GM18868 (cell line): ENCODE measurements at regions not wholly inside any gene's neighbourhood (a gene's known extent, or its start where the extent isn't known, plus 50 kb on each side); places are given as distances from the start of the nearest gene placed in this dataset.
"Not testable (repeated sequence)": the region's sequence is repeated elsewhere in the genome, so short reads cannot be mapped to it uniquely, and the experiment has no call there.

Experiments
- ATAC-seq: cut with Tn5 transposase; IDR thresholded peaks from one replicate; pipeline ENCODE4 v1.9.1; 2021; ENCODE audit warnings: mild to moderate bottlenecking, moderate library complexity; ENCODE audit not compliant: unreplicated experiment

DNA sequence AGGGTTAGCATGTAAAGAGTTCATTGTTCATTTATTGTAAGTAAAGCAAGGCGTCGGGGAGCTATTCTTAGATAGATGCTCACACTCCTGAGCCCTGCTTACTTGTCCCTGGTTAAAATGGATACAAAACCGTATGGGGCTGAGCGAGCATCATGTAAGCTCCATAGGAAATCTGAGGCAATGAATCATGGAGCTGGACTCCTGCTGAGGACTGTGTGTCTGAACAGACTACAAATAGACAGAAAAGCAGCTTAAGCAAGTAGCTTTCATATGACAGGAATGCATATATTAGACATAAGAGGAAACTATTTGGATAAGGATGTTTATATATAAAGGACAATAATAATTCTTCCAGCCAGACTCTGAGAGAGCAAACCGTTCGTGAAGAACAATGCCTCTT, 604.9 kb upstream of the PTBP2 start:
- no peak for ATAC-seq

DNA sequence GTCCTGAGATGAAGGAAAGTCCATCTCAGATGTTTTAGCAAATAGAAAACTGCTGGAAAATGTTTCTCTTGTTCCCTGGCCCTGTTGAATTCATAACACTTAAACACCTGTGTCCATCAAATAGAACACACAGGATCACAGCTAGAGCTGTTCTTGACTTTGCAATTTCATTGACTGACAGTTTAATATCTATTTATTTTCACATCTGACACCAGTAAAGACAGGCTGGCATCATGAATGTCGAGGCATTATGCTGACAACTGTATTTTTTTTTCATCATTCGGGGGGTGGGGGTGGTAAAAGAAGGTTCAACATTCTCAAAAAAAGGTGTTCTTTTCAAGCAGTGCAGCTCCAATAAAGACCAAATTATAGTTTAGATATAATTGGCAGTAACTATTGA, 591.2 kb upstream of the PTBP2 start:
- ATAC-seq, result no peak

GRCh38 chr1:96144636-96145035, 576.9 kb upstream of the PTBP2 start:
- no peak for ATAC-seq

- ATAC-seq, result no peak
Observed at GRCh38 chr1:96145492-96145891, 576.1 kb upstream of the PTBP2 start.

GRCh38 chr1:96152957-96153356, 568.6 kb upstream of the PTBP2 start:
- not testable (repeated sequence) for ATAC-seq

DNA sequence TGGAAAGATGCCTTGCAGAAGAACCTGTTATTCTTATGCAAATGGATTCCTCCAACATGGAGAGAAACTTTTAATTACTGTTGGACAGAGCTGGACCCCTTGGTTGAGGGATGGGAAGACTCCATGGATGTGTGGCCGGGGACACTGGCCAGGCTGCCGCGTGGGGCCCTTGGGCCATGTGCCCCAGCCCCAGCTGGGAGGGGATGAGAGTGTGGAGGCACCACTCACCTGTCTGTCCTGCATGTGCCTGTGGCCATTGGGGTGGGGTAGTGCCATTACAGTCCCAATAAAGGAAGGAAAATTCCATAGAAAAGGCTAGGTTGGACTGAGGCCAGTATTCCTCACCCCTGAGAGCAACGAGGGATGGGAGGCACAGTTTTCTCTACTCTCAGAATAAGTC, 564.5 kb upstream of the PTBP2 start:
- no peak for ATAC-seq

- ATAC-seq, result no peak
Observed at GRCh38 chr1:96159379-96159778, 562.2 kb upstream of the PTBP2 start.

- ATAC-seq, result no peak
Observed at GRCh38 chr1:96164053-96164452, 557.5 kb upstream of the PTBP2 start.

DNA sequence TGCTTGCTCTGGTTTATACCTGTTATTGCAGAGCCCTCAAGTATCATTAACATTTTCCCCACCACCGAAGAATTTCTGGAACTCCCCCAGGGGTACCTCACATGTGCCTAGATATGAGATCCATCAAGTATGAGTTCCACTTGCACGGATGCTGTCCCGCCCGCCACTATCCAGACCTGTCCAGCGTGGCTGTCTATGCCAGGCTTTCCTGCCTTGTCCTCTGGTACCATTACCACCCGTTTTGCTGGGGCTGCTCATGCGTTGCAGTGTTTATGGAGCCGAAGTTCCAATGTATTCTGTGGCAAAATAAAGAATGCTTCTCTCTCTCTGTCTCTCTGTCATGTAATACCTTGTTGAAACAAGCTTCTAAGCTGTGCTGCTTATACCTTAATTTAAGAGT, 543.5 kb upstream of the PTBP2 start:
- no peak for ATAC-seq

DNA sequence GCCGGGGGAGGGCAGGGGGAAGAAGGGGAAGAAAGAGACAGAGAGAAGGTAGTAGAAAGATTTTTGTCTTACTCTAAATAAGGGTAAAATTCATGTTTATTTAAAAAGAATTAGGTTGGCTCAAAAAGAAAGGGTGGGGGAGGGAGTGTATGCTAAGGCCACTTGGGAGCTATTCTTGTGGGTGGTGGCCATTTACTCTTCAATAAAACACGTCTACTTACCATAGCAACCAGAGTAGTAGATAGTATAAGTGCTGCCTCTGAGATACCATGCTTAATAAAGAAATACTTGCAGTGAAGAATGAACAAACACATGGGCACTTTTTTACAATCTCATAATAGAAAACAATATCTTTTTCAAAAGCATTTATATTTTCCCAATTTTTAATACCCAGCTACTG, 538.1 kb upstream of the PTBP2 start:
- no peak for ATAC-seq

DNA sequence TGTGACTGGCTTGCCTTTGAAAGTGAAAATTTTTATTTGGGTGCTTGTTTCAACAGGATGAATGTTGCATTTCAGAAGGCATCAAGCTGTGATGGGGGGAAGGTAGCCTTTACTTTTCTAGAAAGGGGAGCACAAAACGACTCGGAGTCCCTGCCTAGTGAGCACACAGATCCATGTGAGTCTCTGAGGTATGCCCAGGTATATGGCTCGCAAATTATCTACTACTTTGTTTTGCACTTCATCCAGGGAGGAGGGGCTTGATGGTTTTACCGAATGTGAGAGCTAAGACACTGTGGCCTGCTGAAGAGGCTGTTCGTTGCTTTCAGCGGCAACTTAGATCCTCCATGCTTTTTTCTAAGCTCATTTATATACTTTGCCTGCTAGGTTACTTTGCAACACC, 537.7 kb upstream of the PTBP2 start:
- ATAC-seq, result no peak

- ATAC-seq, result no peak
Observed at GRCh38 chr1:96185181-96185580, 536.4 kb upstream of the PTBP2 start.

DNA sequence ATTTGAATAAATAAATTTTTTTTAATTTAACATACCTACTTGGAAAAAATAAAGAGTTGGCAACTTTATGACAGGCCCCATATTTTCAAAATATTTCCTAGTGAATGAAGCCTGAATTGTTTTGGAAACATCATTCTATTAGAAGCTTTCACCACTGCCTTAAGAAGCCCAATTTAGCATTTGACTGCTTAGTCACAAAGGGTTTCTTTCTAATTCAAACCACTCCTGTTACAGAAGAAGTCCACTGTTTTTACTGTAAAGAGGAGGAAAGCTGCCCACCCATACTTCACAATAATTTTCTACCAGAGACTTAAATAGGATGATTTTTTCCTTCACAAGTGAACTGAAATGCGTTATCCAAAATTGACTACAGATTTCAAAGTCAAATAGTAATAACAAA, 534.6 kb upstream of the PTBP2 start:
- ATAC-seq, result no peak

- no peak for ATAC-seq
Observed at GRCh38 chr1:96191165-96191564, 530.4 kb upstream of the PTBP2 start.

GRCh38 chr1:96206451-96206850, 515.1 kb upstream of the PTBP2 start:
- no peak for ATAC-seq

- ATAC-seq, result no peak
Observed at GRCh38 chr1:96207936-96208335, 513.6 kb upstream of the PTBP2 start.

GRCh38 chr1:96208428-96208827, 513.2 kb upstream of the PTBP2 start:
- no peak for ATAC-seq

DNA sequence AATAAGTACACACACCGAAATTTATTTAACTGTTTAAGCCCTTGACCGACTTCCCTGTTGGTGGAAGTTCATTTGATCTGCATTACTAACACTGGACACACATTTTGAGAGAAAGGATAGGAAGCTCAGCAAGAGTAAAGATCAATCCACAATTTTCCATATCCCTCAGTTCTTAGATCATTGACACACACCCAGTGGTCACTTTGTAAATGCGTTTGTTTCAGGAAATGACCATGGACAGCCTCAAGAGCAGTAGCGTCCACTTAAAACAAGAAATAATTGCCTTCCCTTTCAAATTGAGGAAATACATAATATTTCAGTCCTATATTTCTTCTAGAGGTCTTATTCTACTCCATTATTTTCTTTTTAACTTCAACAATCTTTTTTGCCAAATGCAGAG, 511.5 kb upstream of the PTBP2 start:
- ATAC-seq, result no peak

GRCh38 chr1:96211202-96211601, 510.4 kb upstream of the PTBP2 start:
- ATAC-seq, result no peak

DNA sequence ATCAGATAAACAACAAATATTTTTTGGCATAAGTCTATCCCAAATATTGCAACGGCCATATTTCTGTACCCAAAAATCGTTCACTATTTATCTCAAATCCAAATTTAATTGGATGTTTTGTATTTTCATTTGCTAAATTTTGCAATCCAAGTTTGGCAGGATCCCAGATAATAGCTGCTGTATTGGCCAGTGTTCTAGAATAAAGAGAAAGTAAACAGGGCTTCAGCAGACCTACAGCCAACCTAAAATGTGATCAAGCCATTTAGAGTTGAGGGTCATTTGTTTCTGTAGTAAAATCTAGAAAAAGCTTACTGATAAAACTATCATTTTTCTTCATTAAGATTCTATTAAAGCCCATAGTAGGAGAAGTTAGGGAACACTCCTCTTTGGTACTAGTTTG, 506.6 kb upstream of the PTBP2 start:
- no peak for ATAC-seq

DNA sequence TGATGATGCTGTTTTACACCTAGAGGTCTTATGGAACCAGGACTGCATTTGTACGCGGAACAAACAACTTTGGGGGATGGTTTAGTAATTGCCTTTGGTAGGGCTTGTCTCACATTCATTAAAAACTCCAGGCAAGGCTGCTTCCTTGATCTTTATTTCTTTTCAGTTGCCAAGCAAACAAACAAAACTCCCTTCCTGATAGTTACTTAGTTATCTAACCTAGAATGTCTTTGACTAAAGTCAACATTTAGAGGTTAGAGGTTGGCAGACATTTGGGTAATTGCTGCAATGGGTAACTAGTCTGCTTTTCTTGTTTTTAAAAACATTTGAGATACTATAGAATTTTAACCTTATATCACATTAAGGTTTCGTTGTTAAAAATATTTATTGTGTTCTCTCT, 500.9 kb upstream of the PTBP2 start:
- no peak for ATAC-seq

- ATAC-seq, result no peak
Observed at GRCh38 chr1:96222701-96223100, 498.9 kb upstream of the PTBP2 start.

- not testable (repeated sequence) for ATAC-seq
Observed at GRCh38 chr1:96224229-96224628, 497.4 kb upstream of the PTBP2 start.

DNA sequence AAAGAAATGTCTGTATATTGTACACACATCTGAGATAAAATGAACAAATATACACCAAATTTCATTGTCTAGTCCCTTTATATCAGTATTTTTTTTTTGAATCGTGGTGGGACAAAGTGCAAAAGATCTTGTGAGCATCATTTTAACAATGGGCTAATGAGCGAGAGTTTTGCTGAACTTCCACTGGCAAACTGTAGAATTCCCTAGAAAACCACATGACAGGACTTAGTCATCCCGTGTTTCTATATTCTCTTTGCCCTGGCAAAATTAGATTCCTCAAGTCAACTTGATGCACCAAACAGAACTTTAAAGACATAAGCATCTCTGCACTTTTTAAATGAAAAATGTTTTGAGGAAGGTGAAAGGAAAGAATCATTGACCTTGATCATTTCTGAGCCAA, 488.2 kb upstream of the PTBP2 start:
- ATAC-seq, result no peak
